Naive B cell (primary cell): ENCODE measurements at regions not wholly inside any gene's neighbourhood (a gene's known extent, or its start where the extent isn't known, plus 50 kb on each side); places are given as distances from the start of the nearest gene placed in this dataset.
"Not testable (repeated sequence)": the region's sequence is repeated elsewhere in the genome, so short reads cannot be mapped to it uniquely, and the experiment has no call there.

Experiments used
- ATAC-seq, 2 donors: fragments of 150-1000 bp; cut with Tn5 transposase; 2 replicates each; pipeline ENCODE4 v1.10.0; 2021; ENCODE audit warnings: low read depth in 2 of 2, mild to moderate bottlenecking in 2 of 2, moderate library complexity in 2 of 2
- DNase-seq: peaks from one replicate; pipeline ENCODE4 v3.0.0; 2022
- H3K27ac Mint-ChIP-seq, 6 donors: one replicate each; pipeline ENCODE4 v1.8.0; 2020 to 2022; ENCODE audit warnings: mild to moderate bottlenecking in 6 of 6, mixed read lengths in 6 of 6, moderate library complexity in 5 of 6, inconsistent platforms in 2 of 6
- H3K27me3 Mint-ChIP-seq, 3 donors: one replicate each; pipeline ENCODE4 v1.8.0; 2021 to 2022; ENCODE audit warnings: mixed read lengths in 3 of 3, mild to moderate bottlenecking in 1 of 3
- H3K36me3 Mint-ChIP-seq, 2 donors: one replicate each; pipeline ENCODE4 v1.8.0; 2020 to 2022; ENCODE audit warnings: mixed read lengths in 2 of 2, inconsistent platforms in 1 of 2, mild to moderate bottlenecking in 1 of 2
- H3K4me1 Mint-ChIP-seq, 3 donors: one replicate each; pipeline ENCODE4 v1.8.0; 2020 to 2022; ENCODE audit warnings: mixed read lengths in 3 of 3, inconsistent platforms in 1 of 3, mild to moderate bottlenecking in 1 of 3, moderate library complexity in 1 of 3
- H3K4me3 Mint-ChIP-seq, 8 donors: one replicate each; pipeline ENCODE4 v1.8.0; 2020 to 2022; ENCODE audit warnings: mild to moderate bottlenecking in 8 of 8, mixed read lengths in 8 of 8, moderate library complexity in 8 of 8, inconsistent platforms in 2 of 8
- H3K9me3 Mint-ChIP-seq, 7 donors: one replicate each; pipeline ENCODE4 v1.8.0; 2020 to 2022; ENCODE audit warnings: mixed read lengths in 7 of 7, mild to moderate bottlenecking in 5 of 7, inconsistent platforms in 2 of 7, moderate library complexity in 1 of 7

DNA sequence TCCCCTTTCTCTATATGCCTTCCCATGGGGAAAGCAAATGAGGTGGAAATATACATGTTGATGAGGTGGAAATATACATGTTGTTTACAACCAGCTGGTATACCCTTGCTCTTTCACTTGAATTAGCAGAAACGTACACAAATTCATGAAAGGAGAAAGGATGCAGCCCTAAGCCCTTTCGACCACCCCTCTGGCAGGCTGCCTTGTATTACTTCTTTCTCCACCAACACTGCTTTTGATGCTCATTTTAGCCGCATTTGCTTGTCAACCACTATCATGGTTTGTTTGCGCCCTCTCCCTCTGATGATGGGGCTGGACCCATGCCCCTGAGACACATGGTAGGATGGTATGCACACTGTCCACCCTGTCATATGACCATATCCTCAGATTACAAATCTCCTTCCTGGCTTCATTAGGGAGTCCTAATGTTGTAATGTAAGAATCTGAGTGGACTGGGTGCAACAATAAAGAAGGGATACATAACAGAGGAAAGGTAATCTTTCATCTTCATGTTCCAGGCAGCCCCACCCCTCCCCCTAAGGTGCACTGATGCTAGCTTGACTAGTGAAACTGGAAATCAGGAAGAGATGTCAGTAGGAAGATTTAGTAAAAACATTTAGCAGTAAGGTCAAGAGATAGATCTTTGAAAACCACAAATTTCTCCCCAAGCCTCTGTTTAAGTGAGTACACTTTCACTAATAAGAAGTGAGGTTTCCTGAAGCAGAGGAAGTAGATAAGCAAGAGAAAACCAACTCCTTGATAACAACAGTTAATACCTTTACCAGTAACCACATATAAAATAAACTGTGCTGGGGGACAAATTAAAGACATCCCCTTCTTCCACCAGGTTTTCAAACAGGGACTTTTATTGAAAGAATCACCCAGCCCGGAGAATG lies 536.8 kb upstream of the NRP1 start:
- H3K36me3 Mint-ChIP-seq: no peaks in the 10 kb centered on the region
- no peaks in the 10 kb centered on the region for H3K4me1 Mint-ChIP-seq
- no peak overlapping the region for H3K27ac Mint-ChIP-seq
- H3K4me3 Mint-ChIP-seq: no peak overlapping the region
- DNase-seq (no peak), ATAC-seq (no peak)
- H3K27me3 Mint-ChIP-seq: peaks cover 0 to 7% (median 5%) of the 10 kb centered on the region in 3 donors
- peaks cover 0 to 8% (median 2%) of the 10 kb centered on the region in 7 donors for H3K9me3 Mint-ChIP-seq

GRCh38 chr10:33869481-33869880 lies 535.0 kb upstream of the NRP1 start:
- no peak overlapping the region for H3K4me3 Mint-ChIP-seq
- ATAC-seq: no peak
- peaks cover 0 to 7% (median 5%) of the 10 kb centered on the region in 3 donors for H3K27me3 Mint-ChIP-seq
- H3K27ac Mint-ChIP-seq: no peak overlapping the region
- no peaks in the 10 kb centered on the region for H3K4me1 Mint-ChIP-seq
- no peaks in the 10 kb centered on the region for H3K36me3 Mint-ChIP-seq
- DNase-seq: no peak
- H3K9me3 Mint-ChIP-seq: peaks cover 0 to 11% (median 4%) of the 10 kb centered on the region in 7 donors

DNA sequence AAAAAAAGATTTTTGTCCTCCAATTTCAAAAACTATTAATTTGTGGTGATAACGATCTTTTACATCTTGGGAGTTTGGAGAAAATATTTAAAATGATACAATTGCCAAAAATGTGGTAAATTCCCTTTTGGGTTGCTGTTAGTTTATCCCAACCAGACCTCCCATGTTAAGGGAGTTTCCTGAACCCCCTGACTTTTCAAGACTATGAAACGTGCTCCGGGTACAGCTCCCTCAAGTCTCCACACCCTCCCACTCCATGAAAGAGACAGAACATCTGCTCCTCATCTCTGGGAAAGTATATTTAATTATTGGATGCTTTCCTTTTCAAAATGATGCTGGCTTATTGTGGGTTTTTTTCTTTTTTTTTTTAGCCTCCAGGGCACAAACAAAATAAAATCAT lies 534.6 kb upstream of the NRP1 start:
- peaks cover 0 to 11% (median 4%) of the 10 kb centered on the region in 7 donors for H3K9me3 Mint-ChIP-seq
- H3K27ac Mint-ChIP-seq: no peak overlapping the region
- no peak overlapping the region for H3K4me3 Mint-ChIP-seq
- ATAC-seq: no peak
- DNase-seq: no peak
- peaks cover 0 to 7% (median 5%) of the 10 kb centered on the region in 3 donors for H3K27me3 Mint-ChIP-seq
- no peaks in the 10 kb centered on the region for H3K4me1 Mint-ChIP-seq
- H3K36me3 Mint-ChIP-seq: no peaks in the 10 kb centered on the region

- DNase-seq, ATAC-seq, H3K4me1 Mint-ChIP-seq, H3K27me3 Mint-ChIP-seq, H3K27ac Mint-ChIP-seq, H3K36me3 Mint-ChIP-seq, H3K4me3 Mint-ChIP-seq: not testable (repeated sequence)
- H3K9me3 Mint-ChIP-seq: peaks cover 0 to 11% (median 4%) of the 10 kb centered on the region in 7 donors
Measured at GRCh38 chr10:33867199-33867789, 532.8 kb upstream of the NRP1 start.

DNA sequence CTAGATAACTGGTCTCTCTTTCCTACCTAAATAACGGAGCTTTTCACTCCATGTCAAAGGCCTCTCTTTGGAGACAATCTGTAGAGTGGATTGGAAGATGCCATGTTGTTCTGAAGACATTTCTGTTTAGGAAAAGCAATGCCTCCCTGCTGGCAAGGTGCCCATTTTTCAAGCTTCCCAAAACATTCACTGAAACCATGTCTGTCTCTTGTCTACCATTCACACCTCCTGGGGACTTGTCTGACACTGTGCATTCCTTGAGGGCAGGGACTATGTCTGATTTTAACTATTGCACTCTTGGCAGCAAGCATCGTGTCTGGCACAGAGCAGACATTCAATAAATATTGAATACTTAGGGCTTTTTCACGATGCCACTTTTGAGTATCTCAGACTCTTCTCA lies 528.9 kb upstream of the NRP1 start:
- Mint-ChIP-seq H3K4me3 (no peak overlapping the region), H3K36me3 (no peaks in the 10 kb centered on the region), H3K27ac (no peak overlapping the region), H3K27me3 (no peaks in the 10 kb centered on the region), H3K4me1 (no peaks in the 10 kb centered on the region), H3K9me3 (peaks cover 0 to 10% (median 2%) of the 10 kb centered on the region in 7 donors)
- no peak for ATAC-seq
- DNase-seq: no peak

GRCh38 chr10:33862536-33863105 lies 528.2 kb upstream of the NRP1 start:
- ATAC-seq: no peak
- Mint-ChIP-seq H3K36me3 (no peaks in the 10 kb centered on the region), H3K27me3 (no peaks in the 10 kb centered on the region), H3K4me1 (no peaks in the 10 kb centered on the region), H3K9me3 (peaks cover 0 to 10% (median 2%) of the 10 kb centered on the region in 7 donors), H3K27ac (no peak overlapping the region), H3K4me3 (no peak overlapping the region)
- DNase-seq: no peak

DNA sequence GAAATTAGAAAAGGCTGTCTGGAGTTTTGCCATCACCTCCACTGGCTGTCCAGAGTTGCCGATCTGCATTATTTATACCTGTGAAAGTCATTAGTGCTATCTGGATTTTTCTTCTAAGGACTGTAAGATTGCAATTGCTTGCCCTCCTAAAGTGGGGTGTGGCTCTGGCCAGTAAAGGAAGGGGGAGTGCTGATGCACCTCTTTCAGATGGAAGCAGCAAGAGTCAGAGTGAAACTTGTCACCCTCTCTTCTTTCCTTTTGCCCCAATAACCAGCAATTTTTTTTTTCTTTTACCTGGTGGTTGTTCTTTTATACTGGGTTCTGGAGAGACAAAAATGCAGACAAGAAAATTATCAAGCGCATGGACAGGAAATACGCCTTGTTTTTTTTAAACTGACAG lies 527.4 kb upstream of the NRP1 start:
- no peak for ATAC-seq
- Mint-ChIP-seq H3K36me3 (no peaks in the 10 kb centered on the region), H3K4me1 (no peaks in the 10 kb centered on the region)

GRCh38 chr10:33861016-33861704 lies 526.7 kb upstream of the NRP1 start:
- H3K36me3 Mint-ChIP-seq: no peaks in the 10 kb centered on the region
- H3K9me3 Mint-ChIP-seq: peaks cover 0 to 10% (median 2%) of the 10 kb centered on the region in 7 donors
- H3K4me3 Mint-ChIP-seq: no peak overlapping the region
- ATAC-seq (no peak), DNase-seq (no peak)
- no peak overlapping the region for H3K27ac Mint-ChIP-seq
- no peaks in the 10 kb centered on the region for H3K4me1 Mint-ChIP-seq
- no peaks in the 10 kb centered on the region for H3K27me3 Mint-ChIP-seq

More for the DNA sequence above, 527.4 kb upstream of the NRP1 start:
- Mint-ChIP-seq H3K4me3 (no peak overlapping the region), H3K9me3 (peaks cover 0 to 10% (median 2%) of the 10 kb centered on the region in 7 donors), H3K27ac (no peak overlapping the region), H3K27me3 (no peaks in the 10 kb centered on the region)
- no peak for DNase-seq

GRCh38 chr10:33860552-33860951 lies 526.1 kb upstream of the NRP1 start:
- Mint-ChIP-seq H3K27me3 (peaks cover 0 to under 1% (median 0%) of the 10 kb centered on the region in 3 donors), H3K36me3 (no peaks in the 10 kb centered on the region), H3K4me3 (no peak overlapping the region), H3K27ac (no peak overlapping the region), H3K4me1 (no peaks in the 10 kb centered on the region), H3K9me3 (peaks cover 0 to 9% (median 2%) of the 10 kb centered on the region in 7 donors)
- ATAC-seq (no peak), DNase-seq (no peak)

DNA sequence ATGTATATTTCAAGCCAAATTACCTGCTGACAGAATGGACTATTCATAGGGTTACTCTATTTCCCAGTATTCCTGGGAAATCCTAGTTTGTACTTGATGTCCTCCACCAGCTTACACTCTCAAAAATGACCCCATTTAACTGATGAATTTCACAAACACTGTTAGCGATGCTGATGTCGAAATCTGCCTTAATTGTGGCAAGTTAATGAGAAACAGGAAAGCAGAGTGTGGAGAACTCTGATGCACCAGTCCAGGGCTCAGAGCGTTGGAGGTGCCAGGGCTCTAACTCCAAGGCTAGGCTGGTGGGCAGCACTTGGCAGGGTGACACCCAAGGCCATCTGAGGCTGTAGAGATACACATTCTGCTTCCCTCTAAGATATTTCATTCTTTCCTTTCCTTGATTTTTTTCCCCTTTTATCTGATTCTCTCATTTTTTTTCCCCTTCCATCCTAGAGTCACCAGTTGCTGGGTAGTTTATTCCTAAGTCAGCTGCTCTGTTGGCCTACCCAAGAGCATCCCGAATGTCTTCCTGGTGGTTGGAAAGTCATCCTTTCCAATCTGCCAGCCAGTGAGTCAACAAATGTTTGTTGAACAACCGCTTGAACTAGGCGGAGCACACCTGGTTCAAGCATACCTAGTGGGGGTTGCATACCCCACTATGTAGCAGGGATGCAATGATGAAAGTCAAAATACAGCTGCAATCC lies 525.0 kb upstream of the NRP1 start:
- ATAC-seq: no peak
- Mint-ChIP-seq H3K36me3 (no peaks in the 10 kb centered on the region), H3K27me3 (peaks cover 0 to 5% (median 0%) of the 10 kb centered on the region in 3 donors), H3K4me1 (no peaks in the 10 kb centered on the region), H3K9me3 (peaks cover 0 to 7% (median 0%) of the 10 kb centered on the region in 7 donors), H3K4me3 (no peak overlapping the region), H3K27ac (no peak overlapping the region)
- no peak for DNase-seq

- peaks cover 0 to 5% (median 0%) of the 10 kb centered on the region in 3 donors for H3K27me3 Mint-ChIP-seq
- H3K4me1 Mint-ChIP-seq: no peaks in the 10 kb centered on the region
- no peak for DNase-seq
- no peaks in the 10 kb centered on the region for H3K36me3 Mint-ChIP-seq
- H3K27ac Mint-ChIP-seq: no peak overlapping the region
- H3K9me3 Mint-ChIP-seq: peaks cover 0 to 8% (median 0%) of the 10 kb centered on the region in 7 donors
- no peak overlapping the region for H3K4me3 Mint-ChIP-seq
- ATAC-seq: no peak
Measured at GRCh38 chr10:33858326-33858725, 523.9 kb upstream of the NRP1 start.

GRCh38 chr10:33853221-33853620 lies 518.8 kb upstream of the NRP1 start:
- not testable (repeated sequence) for ATAC-seq

DNA sequence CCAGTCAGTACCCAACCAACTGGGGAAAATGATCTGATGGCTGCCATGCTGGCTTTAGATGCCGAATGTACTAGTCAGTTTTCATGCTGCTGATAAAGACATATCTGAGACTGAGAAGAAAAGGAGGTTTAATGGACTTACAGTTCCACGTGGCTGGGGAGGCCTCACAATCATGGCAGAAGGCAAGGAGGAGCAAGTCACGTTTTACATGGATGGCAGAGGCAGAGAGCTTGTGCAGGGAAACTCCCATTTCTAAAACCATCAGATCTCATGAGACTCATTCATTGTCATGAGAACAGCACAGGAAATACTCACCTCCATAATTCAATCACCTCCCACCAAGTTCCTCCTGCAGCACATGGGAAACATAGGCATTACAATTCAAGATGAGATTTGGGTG lies 508.9 kb upstream of the NRP1 start:
- DNase-seq: no peak
- ATAC-seq: no peak
- Mint-ChIP-seq H3K9me3 (peaks cover 6 to 38% (median 10%) of the 10 kb centered on the region in 7 donors), H3K36me3 (peaks cover 0 to 3% of the 10 kb centered on the region in 2 donors), H3K4me1 (no peaks in the 10 kb centered on the region), H3K27ac (no peak overlapping the region), H3K4me3 (peak overlapping the region in 1 of 8 donors; percentile 23), H3K27me3 (no peaks in the 10 kb centered on the region)

More at GRCh38 chr10:33853221-33853620, 518.8 kb upstream of the NRP1 start:
- H3K4me1 Mint-ChIP-seq, H3K27ac Mint-ChIP-seq, H3K36me3 Mint-ChIP-seq, H3K27me3 Mint-ChIP-seq, DNase-seq, H3K4me3 Mint-ChIP-seq: not testable (repeated sequence)
- peaks cover 0 to 13% (median 3%) of the 10 kb centered on the region in 7 donors for H3K9me3 Mint-ChIP-seq
